ENCODE measurements at regions not wholly inside any gene's neighbourhood (a gene's known extent, or its start where the extent isn't known, plus 50 kb on each side); places are given as distances from the start of the nearest gene placed in this dataset.
A peak's percentile ranks its signal among the peaks of the same experiment; 100 is the strongest.

- no peaks in the 10 kb centered on the region for H3K9me3 ChIP-seq (ENCODE audit: control insufficient read depth, insufficient read depth, low read depth, low read length)
These were observed 77.0 kb downstream of the NR2F2 start for GRCh38 chr15:96407482-96407881.

GRCh38 chr15:96408591-96409183 lies 78.2 kb downstream of the NR2F2 start:
- peaks cover 10% of the 10 kb centered on the region for H3K4me1 ChIP-seq (ENCODE audit: control insufficient read depth, insufficient read depth, low read length)
- H3K36me3 ChIP-seq (ENCODE audit: control insufficient read depth, insufficient read depth, low read length) = no peaks in the 10 kb centered on the region
- H3K27ac ChIP-seq (ENCODE audit: low read depth, low read length) = no peak overlapping the region
- H3K9ac ChIP-seq (ENCODE audit: low read length) = no peak overlapping the region
- peaks cover 100% of the 10 kb centered on the region for H3K27me3 ChIP-seq (ENCODE audit: control insufficient read depth, insufficient read depth, low read length)
- no peak overlapping the region for H3K4me3 ChIP-seq (ENCODE audit: low read depth, low read length)
- H3K9me3 ChIP-seq (ENCODE audit: control insufficient read depth, insufficient read depth, low read depth, low read length) = no peaks in the 10 kb centered on the region

More at GRCh38 chr15:96407482-96407881, 77.0 kb downstream of the NR2F2 start:
- peaks cover 100% of the 10 kb centered on the region for H3K27me3 ChIP-seq (ENCODE audit: control insufficient read depth, insufficient read depth, low read length)
- H3K4me1 ChIP-seq (ENCODE audit: control insufficient read depth, insufficient read depth, low read length) = peaks cover 10% of the 10 kb centered on the region
- H3K27ac ChIP-seq (ENCODE audit: low read depth, low read length) = no peak overlapping the region
- no peak overlapping the region for H3K9ac ChIP-seq (ENCODE audit: low read length)
- H3K4me3 ChIP-seq (ENCODE audit: low read depth, low read length) = no peak overlapping the region
- no peaks in the 10 kb centered on the region for H3K36me3 ChIP-seq (ENCODE audit: control insufficient read depth, insufficient read depth, low read length)

GRCh38 chr15:96409215-96410138 lies 79.0 kb downstream of the NR2F2 start:
- no peaks in the 10 kb centered on the region for H3K9me3 ChIP-seq (ENCODE audit: control insufficient read depth, insufficient read depth, low read depth, low read length)
- peak overlapping the region; percentile 35 for H3K4me3 ChIP-seq (ENCODE audit: low read depth, low read length)
- no peak overlapping the region for H3K9ac ChIP-seq (ENCODE audit: low read length)
- no peaks in the 10 kb centered on the region for H3K36me3 ChIP-seq (ENCODE audit: control insufficient read depth, insufficient read depth, low read length)
- H3K27ac ChIP-seq (ENCODE audit: low read depth, low read length) = no peak overlapping the region
- H3K4me1 ChIP-seq (ENCODE audit: control insufficient read depth, insufficient read depth, low read length) = peaks cover 10% of the 10 kb centered on the region
- peaks cover 100% of the 10 kb centered on the region for H3K27me3 ChIP-seq (ENCODE audit: control insufficient read depth, insufficient read depth, low read length)

- H3K4me3 ChIP-seq (ENCODE audit: low read depth, low read length) = no peak overlapping the region
These were observed 79.9 kb downstream of the NR2F2 start for GRCh38 chr15:96410175-96411055.

GRCh38 chr15:96411056-96412031 lies 80.8 kb downstream of the NR2F2 start:
- no peak overlapping the region for H3K4me3 ChIP-seq (ENCODE audit: low read depth, low read length)
- H3K9ac ChIP-seq (ENCODE audit: low read length) = no peak overlapping the region
- H3K36me3 ChIP-seq (ENCODE audit: control insufficient read depth, insufficient read depth, low read length) = no peaks in the 10 kb centered on the region
- peaks cover 100% of the 10 kb centered on the region for H3K27me3 ChIP-seq (ENCODE audit: control insufficient read depth, insufficient read depth, low read length)
- no peaks in the 10 kb centered on the region for H3K9me3 ChIP-seq (ENCODE audit: control insufficient read depth, insufficient read depth, low read depth, low read length)
- H3K27ac ChIP-seq (ENCODE audit: low read depth, low read length) = no peak overlapping the region
- peaks cover 10% of the 10 kb centered on the region for H3K4me1 ChIP-seq (ENCODE audit: control insufficient read depth, insufficient read depth, low read length)

More at GRCh38 chr15:96410175-96411055, 79.9 kb downstream of the NR2F2 start:
- Histone ChIP-seq H3K4me1 (ENCODE audit: control insufficient read depth, insufficient read depth, low read length) (peaks cover 10% of the 10 kb centered on the region), H3K27me3 (ENCODE audit: control insufficient read depth, insufficient read depth, low read length) (peaks cover 100% of the 10 kb centered on the region), H3K36me3 (ENCODE audit: control insufficient read depth, insufficient read depth, low read length) (no peaks in the 10 kb centered on the region), H3K9me3 (ENCODE audit: control insufficient read depth, insufficient read depth, low read depth, low read length) (no peaks in the 10 kb centered on the region), H3K9ac (ENCODE audit: low read length) (no peak overlapping the region), H3K27ac (ENCODE audit: low read depth, low read length) (no peak overlapping the region)

- Histone ChIP-seq H3K9me3 (ENCODE audit: control insufficient read depth, insufficient read depth, low read depth, low read length) (no peaks in the 10 kb centered on the region), H3K4me3 (ENCODE audit: low read depth, low read length) (no peak overlapping the region), H3K27me3 (ENCODE audit: control insufficient read depth, insufficient read depth, low read length) (peaks cover 100% of the 10 kb centered on the region), H3K4me1 (ENCODE audit: control insufficient read depth, insufficient read depth, low read length) (peaks cover 16% of the 10 kb centered on the region), H3K27ac (ENCODE audit: low read depth, low read length) (no peak overlapping the region), H3K36me3 (ENCODE audit: control insufficient read depth, insufficient read depth, low read length) (no peaks in the 10 kb centered on the region), H3K9ac (ENCODE audit: low read length) (no peak overlapping the region)
These were observed 81.8 kb downstream of the NR2F2 start for GRCh38 chr15:96412045-96412905.

GRCh38 chr15:96412906-96413231 lies 82.4 kb downstream of the NR2F2 start:
- H3K27ac ChIP-seq (ENCODE audit: low read depth, low read length) = no peak overlapping the region
- H3K9ac ChIP-seq (ENCODE audit: low read length) = no peak overlapping the region
- no peaks in the 10 kb centered on the region for H3K36me3 ChIP-seq (ENCODE audit: control insufficient read depth, insufficient read depth, low read length)
- H3K9me3 ChIP-seq (ENCODE audit: control insufficient read depth, insufficient read depth, low read depth, low read length) = no peaks in the 10 kb centered on the region
- H3K27me3 ChIP-seq (ENCODE audit: control insufficient read depth, insufficient read depth, low read length) = peaks cover 100% of the 10 kb centered on the region
- H3K4me3 ChIP-seq (ENCODE audit: low read depth, low read length) = no peak overlapping the region
- H3K4me1 ChIP-seq (ENCODE audit: control insufficient read depth, insufficient read depth, low read length) = peaks cover 17% of the 10 kb centered on the region

- Histone ChIP-seq H3K4me1 (ENCODE audit: control insufficient read depth, insufficient read depth, low read length) (peaks cover 14% of the 10 kb centered on the region), H3K36me3 (ENCODE audit: control insufficient read depth, insufficient read depth, low read length) (no peaks in the 10 kb centered on the region), H3K9me3 (ENCODE audit: control insufficient read depth, insufficient read depth, low read depth, low read length) (no peaks in the 10 kb centered on the region), H3K27me3 (ENCODE audit: control insufficient read depth, insufficient read depth, low read length) (peaks cover 100% of the 10 kb centered on the region), H3K4me3 (ENCODE audit: low read depth, low read length) (no peak overlapping the region), H3K27ac (ENCODE audit: low read depth, low read length) (no peak overlapping the region), H3K9ac (ENCODE audit: low read length) (no peak overlapping the region)
These were observed 83.2 kb downstream of the NR2F2 start for GRCh38 chr15:96413657-96414056.

GRCh38 chr15:96414875-96415274 lies 84.4 kb downstream of the NR2F2 start:
- H3K9ac ChIP-seq (ENCODE audit: low read length) = no peak overlapping the region
- no peaks in the 10 kb centered on the region for H3K9me3 ChIP-seq (ENCODE audit: control insufficient read depth, insufficient read depth, low read depth, low read length)
- no peak overlapping the region for H3K4me3 ChIP-seq (ENCODE audit: low read depth, low read length)
- H3K4me1 ChIP-seq (ENCODE audit: control insufficient read depth, insufficient read depth, low read length) = peaks cover 14% of the 10 kb centered on the region
- no peaks in the 10 kb centered on the region for H3K36me3 ChIP-seq (ENCODE audit: control insufficient read depth, insufficient read depth, low read length)
- no peak overlapping the region for H3K27ac ChIP-seq (ENCODE audit: low read depth, low read length)
- peaks cover 100% of the 10 kb centered on the region for H3K27me3 ChIP-seq (ENCODE audit: control insufficient read depth, insufficient read depth, low read length)
